Epidermal melanocyte (primary cell): ENCODE measurements at regions not wholly inside any gene's neighbourhood (a gene's known extent, or its start where the extent isn't known, plus 50 kb on each side); places are given as distances from the start of the nearest gene placed in this dataset.

Experiments used
- DNase-seq: peaks from one replicate; pipeline ENCODE4 v3.0.0; 2011; ENCODE audit warnings: low spot score; ENCODE audit not compliant: insufficient read length

DNA sequence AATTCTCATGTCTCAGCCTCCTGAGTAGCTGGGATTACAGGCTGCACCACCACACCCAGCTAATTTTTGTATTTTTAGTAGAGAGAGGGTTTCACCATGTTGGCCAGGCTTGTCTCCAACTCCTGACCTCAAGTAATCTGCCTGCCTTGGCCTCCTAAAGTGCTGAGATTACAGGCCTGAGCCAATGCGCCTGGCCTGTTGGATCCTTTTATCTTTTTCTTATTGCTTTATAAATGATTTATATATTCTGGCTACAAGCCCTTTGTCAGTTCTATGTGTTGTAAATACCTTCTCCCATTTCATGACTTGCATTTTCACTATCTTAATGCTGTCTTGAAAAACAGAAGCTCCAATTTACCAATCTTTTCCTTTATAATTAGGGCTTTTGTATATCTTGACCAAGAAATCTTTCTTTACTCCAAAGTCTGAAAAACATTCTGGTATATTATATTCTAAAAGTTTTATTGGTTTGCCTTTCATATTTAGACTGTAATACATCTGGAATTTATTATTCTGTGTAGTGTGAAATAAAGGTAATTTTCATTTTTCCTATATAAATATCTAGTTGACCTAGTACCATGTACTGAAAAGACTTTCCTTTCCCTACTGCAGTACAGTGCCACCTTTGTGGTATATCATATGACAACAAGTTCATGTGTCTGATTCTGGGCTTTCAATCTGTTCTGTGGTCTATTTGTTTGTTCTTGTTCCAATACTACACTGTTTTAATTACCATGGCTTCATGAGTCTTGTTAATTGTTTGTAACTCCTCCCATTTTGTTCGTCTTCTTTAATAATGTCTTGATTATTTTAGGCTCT lies 52.9 kb upstream of the RNU6-1 start:
- no peak for DNase-seq

DNA sequence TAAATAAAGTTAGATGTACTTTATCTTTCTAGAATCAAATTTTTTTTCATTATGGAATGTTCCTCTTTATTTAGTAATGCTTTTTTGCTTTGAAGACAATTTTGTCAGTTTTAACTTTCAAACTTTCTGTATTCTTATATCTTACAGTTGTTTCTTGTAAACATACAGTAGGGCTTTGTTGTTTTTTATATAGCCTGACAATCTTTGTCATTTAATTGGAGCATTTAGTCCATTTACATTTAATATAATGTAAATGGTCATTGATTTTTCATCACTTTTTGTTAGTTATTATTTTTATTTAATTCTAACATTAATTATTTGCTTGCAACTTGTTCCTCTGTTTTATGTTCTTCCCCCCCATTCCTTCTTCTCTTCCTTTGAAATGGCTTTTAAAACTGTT lies 55.4 kb upstream of the RNU6-1 start:
- DNase-seq = no peak

DNA sequence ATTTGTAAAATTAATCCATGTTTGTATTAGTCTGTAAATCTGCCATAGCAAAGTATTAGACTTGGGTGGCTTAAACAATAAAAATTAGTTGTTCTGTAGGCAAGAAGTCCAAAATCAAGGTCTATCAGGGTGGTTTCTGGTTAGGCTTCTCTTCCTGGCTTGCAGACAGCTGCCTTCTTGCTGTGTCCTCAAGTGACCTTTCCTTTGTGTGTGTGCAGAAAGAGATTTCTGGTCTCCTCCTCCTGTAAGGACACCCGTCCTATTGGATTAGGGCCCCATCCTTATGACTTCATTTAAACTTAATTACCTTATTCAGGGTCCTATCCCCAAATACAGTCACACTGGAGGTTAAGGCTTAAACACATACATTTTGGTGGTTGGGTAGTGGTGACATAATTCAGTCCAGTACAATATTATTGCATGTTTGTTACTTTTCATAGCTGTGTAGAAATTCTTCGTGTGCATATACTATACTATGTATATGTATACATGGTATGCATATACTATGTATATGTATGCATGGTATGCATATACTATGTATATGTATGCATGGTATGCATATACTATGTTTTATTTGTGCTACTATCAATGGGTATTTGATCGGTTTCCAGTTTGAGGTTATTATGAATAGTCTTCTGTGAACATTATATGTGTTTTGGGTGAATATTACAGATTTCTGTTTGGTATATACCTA lies 57.9 kb upstream of the RNU6-1 start:
- no peak for DNase-seq

DNA sequence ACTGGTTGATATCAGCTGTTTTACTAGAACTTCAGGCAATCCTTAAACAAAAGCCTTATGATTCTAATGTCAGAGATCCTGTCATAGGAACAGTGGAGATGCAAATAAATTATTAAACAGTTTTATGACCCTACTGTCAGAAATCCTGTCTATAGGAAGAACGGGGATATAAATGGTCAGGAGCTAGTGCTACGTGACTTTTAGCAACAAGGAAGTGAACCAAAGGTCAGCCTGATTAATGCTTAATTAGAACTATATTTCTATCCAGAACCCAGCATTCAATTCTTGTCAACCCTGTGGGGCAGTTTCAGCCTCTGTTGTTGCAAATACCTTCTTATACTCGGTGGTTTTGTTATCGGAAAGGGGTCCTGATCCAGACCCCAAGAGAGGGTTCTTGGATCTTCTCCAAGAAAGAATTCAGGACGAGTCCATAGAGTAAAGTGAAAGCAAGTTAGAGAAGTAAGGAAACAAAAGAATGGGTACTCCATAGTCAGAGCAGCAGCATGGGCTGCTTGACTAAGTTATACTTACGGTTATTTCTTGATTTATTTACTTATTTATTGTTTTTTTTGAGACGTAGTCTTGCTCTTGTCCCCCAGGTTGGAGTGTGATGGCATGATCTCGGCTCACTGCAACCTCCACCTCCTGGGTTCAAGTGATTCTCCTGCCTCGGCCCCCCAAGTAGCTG lies 59.9 kb upstream of the RNU6-1 start:
- DNase-seq = no peak

DNA sequence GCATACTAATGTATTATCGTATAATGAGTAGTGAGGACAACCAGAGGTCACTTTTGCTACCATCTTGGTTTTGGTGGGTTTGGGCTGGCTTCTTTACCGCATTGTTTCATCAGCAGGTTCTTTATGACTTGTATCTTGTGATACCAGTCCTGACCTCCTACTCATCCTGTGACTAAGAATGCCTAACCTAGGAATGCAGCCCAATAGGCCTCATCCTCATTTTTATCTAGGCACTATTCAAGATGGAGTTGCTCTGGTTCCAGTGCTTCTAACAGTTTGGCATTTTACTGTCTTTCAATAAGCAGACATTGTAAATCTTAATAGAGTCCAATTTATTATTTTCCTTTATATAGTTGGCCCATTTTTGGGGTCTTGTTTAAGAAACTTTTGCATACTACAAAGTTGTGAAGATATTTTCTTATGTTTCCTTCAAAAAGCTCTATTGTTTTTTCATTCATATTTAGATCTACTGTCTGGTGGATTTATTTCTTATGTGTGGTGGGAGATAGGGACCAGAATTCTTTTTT lies 60.8 kb upstream of the RNU6-1 start:
- DNase-seq = no peak

DNA sequence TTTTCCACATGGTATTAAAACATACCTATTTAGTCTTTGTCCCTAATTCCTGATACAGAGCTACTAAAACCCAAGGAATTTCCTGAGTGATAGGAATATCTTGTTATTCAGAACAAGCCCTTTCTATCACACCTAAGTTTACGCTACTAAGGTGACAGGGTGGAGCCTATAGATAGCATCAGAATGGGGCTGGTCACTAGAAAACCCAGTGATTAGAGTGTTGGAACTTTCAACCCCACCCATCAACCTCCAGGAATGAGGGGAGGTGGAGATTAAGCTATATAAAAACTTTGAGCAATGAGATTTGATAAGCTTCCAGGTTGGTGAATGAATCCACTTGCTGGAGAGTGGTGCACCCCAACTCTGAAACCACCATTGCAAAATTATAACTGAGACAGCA lies 62.1 kb upstream of the RNU6-1 start:
- no peak for DNase-seq

DNA sequence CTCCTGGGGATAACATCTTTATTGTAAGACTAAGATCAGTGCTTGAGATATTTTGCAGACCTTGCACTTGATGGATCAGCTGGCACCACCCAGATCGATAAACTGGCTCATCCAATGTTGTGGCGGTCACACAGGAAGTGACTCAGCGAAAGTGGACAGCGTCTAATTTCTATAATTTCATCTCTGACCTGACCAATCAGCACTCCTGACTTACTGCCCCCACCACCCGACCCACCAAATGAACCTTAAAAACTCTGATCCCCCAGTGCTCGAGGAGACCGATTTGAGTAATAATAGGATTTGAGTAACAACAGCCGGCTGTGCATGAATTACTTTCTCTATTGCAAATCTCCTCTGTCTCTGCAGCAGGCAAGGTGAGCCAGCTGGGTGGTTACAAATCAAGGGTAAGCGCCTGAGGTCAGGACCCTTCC lies 62.7 kb upstream of the RNU6-1 start:
- no peak for DNase-seq

DNA sequence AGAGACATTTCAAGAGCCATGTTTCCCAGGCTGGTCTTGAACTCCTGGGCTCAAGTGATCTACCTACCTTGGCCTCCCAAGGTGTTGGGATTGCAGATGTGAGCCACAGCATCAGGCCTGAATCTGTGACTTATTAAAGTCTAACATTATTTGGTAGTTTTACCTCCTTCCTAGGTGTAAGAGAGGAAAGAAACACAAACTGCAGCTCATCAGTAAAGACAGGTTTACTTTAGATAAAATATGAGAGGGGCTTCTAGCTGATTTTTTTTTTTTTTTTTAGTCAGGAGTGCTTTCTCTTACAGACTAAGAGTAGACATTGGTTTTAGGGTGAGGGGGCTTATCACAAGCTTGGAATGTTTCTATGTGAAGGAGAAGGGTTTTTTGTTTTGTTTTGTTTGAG lies 63.9 kb upstream of the RNU6-1 start:
- DNase-seq = no peak

DNA sequence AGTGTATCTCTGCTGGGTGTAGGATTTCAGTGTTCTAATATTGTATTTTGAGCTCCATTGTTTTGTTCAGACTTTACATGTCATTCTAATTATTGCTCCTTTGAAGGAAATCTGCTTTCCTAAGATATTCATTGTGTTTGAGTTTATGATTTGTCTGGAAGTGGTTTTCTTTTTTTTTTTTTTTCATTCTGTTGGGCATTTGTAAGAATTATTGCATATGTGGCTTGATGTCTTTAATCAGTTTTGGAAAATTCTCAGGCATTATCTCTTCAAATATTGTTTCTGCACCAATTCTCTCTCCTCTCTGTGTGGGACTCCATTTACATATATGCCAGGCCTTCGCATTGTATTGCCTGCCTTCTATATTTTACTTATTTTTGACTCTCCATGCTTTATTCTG lies 65.8 kb upstream of the RNU6-1 start:
- no peak for DNase-seq

DNA sequence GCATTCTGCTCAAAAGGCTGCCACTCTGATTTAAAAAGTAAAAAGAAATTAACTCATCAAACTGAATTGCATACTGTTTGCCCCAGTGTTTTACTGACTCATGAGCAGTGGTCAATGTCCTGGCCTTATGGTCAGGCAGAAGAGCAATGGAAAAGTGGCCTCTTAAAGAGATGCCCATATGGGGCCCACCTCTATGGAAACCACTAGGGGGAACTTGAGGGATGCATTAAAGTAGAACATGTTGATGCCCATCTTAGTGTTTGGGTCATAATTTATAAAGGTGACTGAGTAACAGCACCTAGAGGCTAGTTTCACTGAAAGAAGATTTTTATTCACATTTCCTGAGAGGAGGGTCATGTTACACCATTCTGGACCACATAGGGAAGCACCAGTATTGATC lies 66.5 kb upstream of the RNU6-1 start:
- DNase-seq = no peak

DNA sequence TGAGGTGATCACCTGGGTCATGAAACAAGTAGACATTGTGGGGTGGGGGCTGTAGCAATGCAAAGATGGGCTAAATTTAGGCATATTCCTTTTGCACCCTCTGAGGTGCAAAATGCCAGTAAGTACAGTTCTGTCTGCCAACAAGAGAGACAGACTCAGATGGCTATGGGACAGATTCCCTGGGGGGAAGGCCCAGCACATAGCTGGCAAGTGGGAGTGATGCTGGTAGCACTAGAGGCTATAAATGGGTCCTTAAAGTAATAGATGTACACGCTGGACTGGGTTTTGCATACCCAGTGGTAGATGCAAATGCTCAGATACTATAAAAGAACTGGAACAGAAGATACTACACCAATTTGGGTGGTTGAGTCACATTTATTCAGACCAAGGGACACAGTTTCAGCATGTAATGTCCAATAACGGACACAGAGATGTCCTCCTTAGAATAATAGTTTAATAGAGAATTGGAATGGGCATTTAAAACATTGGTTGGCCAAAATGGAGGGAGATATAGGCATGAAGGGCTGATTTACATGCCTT lies 67.4 kb upstream of the RNU6-1 start:
- DNase-seq = no peak

DNA sequence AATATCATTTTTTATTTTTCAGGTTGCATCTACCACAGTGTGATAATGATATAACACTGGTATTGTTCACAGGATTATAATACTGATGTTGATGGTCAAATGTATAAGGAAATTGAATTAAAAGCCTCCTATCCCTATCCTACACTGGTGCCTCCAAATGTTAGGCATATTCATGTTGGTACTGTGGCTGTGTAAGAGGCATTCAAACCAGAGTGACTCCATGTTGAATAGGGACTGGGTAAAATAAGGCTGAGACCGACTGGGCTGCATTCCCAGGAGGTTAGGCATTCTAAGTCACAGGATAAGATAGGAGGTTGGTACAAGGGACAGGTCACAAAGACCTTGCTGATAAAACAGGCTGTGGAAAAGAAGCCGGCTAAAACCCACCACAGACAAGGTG lies 68.9 kb upstream of the RNU6-1 start:
- DNase-seq = no peak

DNA sequence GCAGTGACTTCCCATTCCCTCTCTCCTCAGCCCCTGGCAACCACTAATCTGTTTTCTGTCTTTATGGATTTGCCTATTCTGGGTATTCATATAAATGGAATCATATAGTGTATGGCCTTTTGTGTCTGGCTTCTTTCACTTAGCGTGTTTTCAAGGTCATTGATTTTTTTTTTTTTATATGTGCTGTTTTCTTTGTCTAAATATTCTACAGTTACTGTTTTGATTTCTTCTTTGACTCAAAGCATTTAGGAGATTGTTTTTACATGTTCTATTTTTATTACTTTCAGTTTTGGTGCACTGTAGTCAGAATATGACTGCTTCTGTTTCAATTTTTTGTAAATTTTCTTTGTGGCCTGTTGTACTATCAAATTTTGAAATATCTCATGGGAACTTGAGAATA lies 71.9 kb upstream of the RNU6-1 start:
- DNase-seq = no peak

DNA sequence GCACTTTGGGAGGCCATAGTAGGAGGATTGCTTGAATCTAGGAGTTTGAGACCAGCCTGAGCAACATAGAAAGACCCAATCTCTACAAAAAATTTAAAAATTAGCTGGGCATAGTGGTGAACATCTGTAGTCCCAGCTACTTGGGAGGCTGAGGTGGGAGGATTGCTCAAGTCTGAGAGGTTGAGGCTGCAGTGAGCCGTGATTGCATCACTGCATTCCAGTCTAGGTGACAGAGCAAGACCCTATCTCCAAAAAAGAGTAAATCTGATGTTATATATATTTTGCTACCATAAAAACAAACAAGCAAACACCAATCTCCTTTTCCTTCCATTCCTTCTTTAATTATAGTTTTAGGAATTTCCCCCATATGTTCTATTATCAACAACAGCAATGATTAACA lies 74.2 kb upstream of the RNU6-1 start:
- no peak for DNase-seq

DNA sequence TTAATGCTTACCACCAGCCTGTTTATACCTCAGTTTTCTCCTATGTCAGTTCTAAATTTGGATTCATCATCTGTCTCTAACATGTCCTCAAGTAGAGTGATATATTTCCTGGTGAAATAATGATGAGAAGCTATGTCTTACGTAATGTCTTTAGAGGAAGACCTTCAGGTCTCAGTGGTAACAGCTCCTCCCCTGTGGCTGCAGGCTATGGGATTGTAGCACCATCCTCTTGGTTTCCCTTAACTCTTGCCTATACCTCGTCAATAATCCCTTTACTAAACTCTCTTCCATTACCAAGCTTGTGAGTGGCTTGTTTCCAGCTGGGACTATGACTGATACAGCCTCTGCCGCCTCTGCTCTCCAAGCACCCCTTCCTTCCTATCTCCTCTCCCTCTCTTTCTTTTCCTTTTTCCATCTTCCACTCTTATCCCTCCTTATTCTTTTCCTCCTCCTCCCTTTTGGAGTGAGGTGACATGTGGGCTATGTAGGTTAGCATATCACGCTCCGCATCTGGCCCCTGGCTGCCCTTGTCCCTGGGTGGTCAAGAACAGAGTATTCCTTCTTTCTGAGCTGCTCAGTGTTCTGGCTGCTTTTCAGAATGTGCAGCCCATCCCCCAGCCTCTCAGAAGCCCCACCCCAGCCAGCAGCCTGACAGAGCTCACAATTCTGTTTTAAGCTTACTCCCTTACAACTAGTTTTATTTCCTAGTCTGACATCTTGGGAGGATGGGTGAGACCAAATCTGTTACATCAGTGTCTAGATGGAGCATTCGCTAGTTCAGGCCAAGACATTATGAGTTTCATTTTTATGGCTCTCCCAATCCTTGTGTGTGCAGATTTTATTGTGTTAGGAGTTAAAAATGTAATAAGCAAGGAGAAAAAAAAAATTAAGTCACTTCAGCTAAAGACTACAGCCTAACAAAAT lies 75.0 kb upstream of the RNU6-1 start:
- DNase-seq = no peak

DNA sequence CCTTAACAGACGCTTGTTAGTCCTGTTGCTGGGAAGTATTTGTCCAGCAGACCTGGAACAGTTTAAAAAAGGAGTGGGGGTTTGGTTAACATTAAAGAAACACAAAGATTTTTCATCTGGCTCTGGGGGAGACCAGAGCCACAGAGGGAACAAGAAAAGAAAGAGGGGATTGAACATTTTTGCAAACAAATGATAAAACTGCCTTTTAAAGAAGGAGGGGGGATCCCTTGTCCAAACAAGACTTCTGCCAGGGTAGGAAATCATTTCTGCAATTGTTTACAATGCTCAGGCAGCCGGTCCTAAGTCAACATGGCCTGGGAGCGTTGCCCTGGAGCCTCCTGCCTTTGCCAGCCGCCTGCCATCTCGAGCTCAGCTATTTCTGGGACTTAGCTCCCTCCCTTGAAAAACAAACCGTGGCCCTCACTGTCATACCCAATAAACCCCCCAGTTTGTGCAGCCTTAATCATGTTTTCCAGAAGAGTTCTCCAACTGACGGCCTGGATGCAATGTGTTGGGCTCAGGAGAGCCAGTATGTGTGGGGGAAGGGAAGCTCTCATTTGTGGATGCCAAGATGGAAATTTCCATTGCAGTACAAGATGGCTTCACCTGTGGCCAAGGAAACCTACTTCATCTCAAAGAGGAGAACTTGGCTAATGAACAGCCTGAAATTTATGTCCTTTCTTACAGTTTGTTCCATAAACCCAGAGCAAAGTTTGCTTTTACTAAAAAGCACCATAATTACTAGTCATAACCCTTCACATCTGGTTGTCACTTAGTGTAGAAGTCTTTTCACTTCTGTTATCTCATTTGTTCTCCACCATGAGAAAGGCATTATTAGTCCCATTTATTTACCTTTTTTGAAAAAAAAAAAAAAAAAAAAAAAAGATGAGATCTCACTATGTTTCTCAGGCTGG lies 75.9 kb upstream of the RNU6-1 start:
- no peak for DNase-seq

DNA sequence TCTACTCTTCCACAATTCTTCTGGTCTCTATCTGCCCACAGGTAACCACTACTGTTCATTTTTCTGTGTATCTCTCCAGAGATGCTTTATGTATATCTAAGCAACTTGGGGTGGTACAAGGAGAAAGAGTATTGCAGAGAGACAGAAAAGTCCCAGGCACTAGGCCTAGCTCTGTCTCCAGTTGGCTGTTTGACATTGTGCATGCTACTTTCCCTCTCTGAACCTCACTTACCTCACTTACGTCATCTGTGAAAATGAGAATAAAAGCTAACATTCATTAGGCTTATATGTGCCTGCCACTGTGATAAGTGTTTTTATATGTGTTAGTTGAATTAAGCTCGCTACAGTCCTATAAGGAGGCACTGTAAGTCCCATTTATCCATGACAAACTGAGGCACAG lies 76.7 kb upstream of the RNU6-1 start:
- no peak for DNase-seq

DNA sequence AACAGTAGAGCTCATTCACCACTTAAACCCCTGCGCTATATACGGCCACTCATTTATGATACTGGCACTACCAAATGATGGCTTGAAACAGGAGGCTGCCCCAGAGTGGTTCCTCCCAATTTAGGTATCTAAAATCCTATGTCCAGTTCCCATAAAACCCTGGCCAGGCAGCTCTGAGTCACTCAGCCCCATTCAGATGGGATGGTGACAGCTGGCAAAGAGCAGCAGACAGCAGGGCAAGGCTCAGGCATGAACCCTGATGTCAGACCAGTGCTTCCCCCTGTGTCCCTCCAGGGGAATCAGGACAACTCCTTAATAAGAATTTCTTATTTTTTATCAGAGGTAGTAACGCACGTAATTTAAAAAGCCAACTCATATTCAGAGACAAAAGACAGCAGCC lies 77.2 kb upstream of the RNU6-1 start:
- no peak for DNase-seq

DNA sequence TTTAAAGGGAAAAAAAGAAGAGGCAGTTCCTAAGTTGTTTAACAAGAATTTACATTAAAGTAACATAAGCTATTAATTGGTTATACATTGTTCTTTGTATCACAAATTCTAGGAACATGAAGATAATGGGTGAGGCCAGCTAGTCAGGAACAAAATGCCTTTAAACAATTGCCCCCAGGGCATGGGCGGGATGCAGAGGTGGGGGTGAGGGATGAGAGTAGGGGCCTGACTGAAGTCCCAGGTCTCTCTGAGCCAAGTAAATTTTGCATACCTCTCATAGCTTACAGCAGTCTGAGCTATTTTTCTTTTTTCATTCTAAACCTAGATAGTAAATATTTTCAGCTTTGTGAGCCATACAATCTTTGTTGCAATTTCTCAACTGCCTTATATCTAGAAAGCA lies 77.8 kb upstream of the RNU6-1 start:
- DNase-seq = no peak
